Mammary epithelial cell (primary cell): ENCODE measurements at regions not wholly inside any gene's neighbourhood (a gene's known extent, or its start where the extent isn't known, plus 50 kb on each side); places are given as distances from the start of the nearest gene placed in this dataset.

Experiments used
- CTCF ChIP-seq, 2 donors: IDR thresholded peaks in 1 of 2; conservative IDR thresholded peaks in 1 of 2; 2 replicates each; pipeline ENCODE4 v1.5.1; 2011 to 2012; ENCODE audit warnings: inconsistent platforms in 2 of 2, low read length in 2 of 2, mild to moderate bottlenecking in 2 of 2, control low read depth in 1 of 2, low read depth in 1 of 2; ENCODE audit not compliant: insufficient read depth in 1 of 2; ENCODE audit errors: extremely low read depth in 1 of 2
- EZH2 ChIP-seq: IDR thresholded peaks from 2 replicates; pipeline ENCODE4 v1.6.1; 2012; ENCODE audit warnings: low read length, inconsistent platforms, borderline replicate concordance

- TF ChIP-seq CTCF (conservative IDR thresholded peaks at IDR 0.05 in 1 of 2, IDR thresholded peaks at IDR 0.05 in 1 of 2; ENCODE audit: extremely low read depth in 1 of 2, insufficient read depth in 1 of 2, low read depth in 1 of 2, low read length in 2 of 2) (no peak), EZH2 (no peak)
These were observed 178.7 kb downstream of the AHR start for GRCh38 chr7:17477182-17477581.
